Duodenal mucosa (tissue), 2 donors: ENCODE measurements at regions not wholly inside any gene's neighbourhood (a gene's known extent, or its start where the extent isn't known, plus 50 kb on each side); places are given as distances from the start of the nearest gene placed in this dataset.

Experiments used
- H3K27ac ChIP-seq: one replicate; pipeline ENCODE4 v1.7.0; 2013; ENCODE audit warnings: low read depth, low read length
- H3K27me3 ChIP-seq, 2 donors: one replicate each; pipeline ENCODE4 v1.7.0; 2013; ENCODE audit warnings: low read length in 2 of 2, control low read depth in 1 of 2; ENCODE audit not compliant: insufficient read depth in 2 of 2, control insufficient read depth in 1 of 2
- H3K36me3 ChIP-seq, 2 donors: one replicate each; pipeline ENCODE4 v1.7.0; 2013; ENCODE audit warnings: low read length in 2 of 2, control low read depth in 1 of 2; ENCODE audit not compliant: insufficient read depth in 2 of 2, control insufficient read depth in 1 of 2
- H3K4me1 ChIP-seq, 2 donors: one replicate each; pipeline ENCODE4 v1.7.0; 2013; ENCODE audit warnings: low read length in 2 of 2, control low read depth in 1 of 2; ENCODE audit not compliant: insufficient read depth in 2 of 2, control insufficient read depth in 1 of 2
- H3K4me3 ChIP-seq, 2 donors: one replicate each; pipeline ENCODE4 v1.7.0; 2013; ENCODE audit warnings: low read length in 2 of 2, low read depth in 1 of 2
- H3K9ac ChIP-seq, 2 donors: one replicate each; pipeline ENCODE4 v1.7.0; 2013; ENCODE audit warnings: low read length in 2 of 2, low read depth in 1 of 2
- H3K9me3 ChIP-seq, 2 donors: one replicate each; pipeline ENCODE4 v1.7.0; 2013; ENCODE audit warnings: low read length in 2 of 2, control low read depth in 1 of 2; ENCODE audit not compliant: control insufficient read depth in 1 of 2

- Histone ChIP-seq H3K9ac (no peak overlapping the region), H3K4me1 (no peaks in the 10 kb centered on the region), H3K4me3 (no peak overlapping the region), H3K36me3 (no peaks in the 10 kb centered on the region), H3K9me3 (no peaks in the 10 kb centered on the region), H3K27me3 (no peaks in the 10 kb centered on the region), H3K27ac (no peak overlapping the region)
These were observed 233.1 kb downstream of the TDRD15 start for GRCh38 chr2:21356857-21357255.

DNA sequence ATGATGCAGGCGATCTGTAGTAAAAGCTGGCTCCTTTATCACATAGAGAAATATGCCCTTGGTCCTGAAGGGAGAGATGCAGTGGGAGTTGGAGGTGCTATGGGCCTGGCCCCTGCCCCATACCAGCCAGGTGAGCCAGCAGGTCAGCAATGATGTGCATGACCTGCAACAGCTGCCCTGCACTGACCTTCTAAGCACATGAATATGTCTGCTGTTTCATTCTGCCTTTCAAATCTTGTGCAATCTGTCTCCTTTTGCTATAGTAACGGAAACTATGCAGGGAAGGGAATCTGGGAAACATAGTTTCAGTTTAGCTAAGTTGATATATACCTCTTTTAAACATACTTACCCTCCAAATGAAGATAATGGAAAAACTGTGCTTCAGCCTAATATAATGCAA lies 235.2 kb downstream of the TDRD15 start:
- H3K9ac ChIP-seq, result no peak overlapping the region
- H3K36me3 ChIP-seq, result no peaks in the 10 kb centered on the region
- H3K4me3 ChIP-seq, result no peak overlapping the region
- H3K9me3 ChIP-seq, result no peaks in the 10 kb centered on the region
- no peaks in the 10 kb centered on the region for H3K27me3 ChIP-seq
- no peaks in the 10 kb centered on the region for H3K4me1 ChIP-seq
- no peak overlapping the region for H3K27ac ChIP-seq

GRCh38 chr2:21361384-21361783 lies 237.6 kb downstream of the TDRD15 start:
- Histone ChIP-seq H3K27me3 (no peaks in the 10 kb centered on the region), H3K4me3 (no peak overlapping the region), H3K9ac (no peak overlapping the region), H3K27ac (no peak overlapping the region), H3K4me1 (no peaks in the 10 kb centered on the region), H3K9me3 (no peaks in the 10 kb centered on the region), H3K36me3 (no peaks in the 10 kb centered on the region)

- no peak overlapping the region for H3K9ac ChIP-seq
- H3K4me3 ChIP-seq, result no peak overlapping the region
- no peak overlapping the region for H3K27ac ChIP-seq
- H3K4me1 ChIP-seq, result no peaks in the 10 kb centered on the region
- H3K27me3 ChIP-seq, result no peaks in the 10 kb centered on the region
- no peaks in the 10 kb centered on the region for H3K9me3 ChIP-seq
- no peaks in the 10 kb centered on the region for H3K36me3 ChIP-seq
These were observed 238.3 kb downstream of the TDRD15 start for GRCh38 chr2:21361957-21362486.

DNA sequence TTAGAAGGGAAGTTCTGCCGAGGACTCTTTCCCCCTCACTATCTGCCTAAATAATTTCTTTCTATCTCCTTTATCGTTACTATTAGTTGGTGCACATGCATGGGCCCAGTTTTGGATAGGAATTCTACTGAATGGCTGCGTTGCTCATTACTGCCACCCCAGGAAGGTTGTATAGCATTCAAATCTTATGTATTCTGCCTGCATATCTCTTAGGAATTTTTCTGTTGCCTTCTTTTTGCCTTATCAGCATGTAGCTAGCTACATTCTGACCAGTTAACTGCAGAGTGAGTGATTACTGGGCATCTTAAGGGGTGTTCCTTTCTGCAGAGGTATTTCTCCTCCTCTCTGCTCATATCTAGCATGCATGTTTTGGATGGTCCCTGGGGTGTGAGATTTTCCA lies 239.6 kb downstream of the TDRD15 start:
- H3K4me1 ChIP-seq, result no peaks in the 10 kb centered on the region
- H3K9me3 ChIP-seq, result no peaks in the 10 kb centered on the region
- H3K27me3 ChIP-seq, result no peaks in the 10 kb centered on the region
- H3K9ac ChIP-seq, result no peak overlapping the region
- no peaks in the 10 kb centered on the region for H3K36me3 ChIP-seq
- no peak overlapping the region for H3K27ac ChIP-seq
- no peak overlapping the region for H3K4me3 ChIP-seq

DNA sequence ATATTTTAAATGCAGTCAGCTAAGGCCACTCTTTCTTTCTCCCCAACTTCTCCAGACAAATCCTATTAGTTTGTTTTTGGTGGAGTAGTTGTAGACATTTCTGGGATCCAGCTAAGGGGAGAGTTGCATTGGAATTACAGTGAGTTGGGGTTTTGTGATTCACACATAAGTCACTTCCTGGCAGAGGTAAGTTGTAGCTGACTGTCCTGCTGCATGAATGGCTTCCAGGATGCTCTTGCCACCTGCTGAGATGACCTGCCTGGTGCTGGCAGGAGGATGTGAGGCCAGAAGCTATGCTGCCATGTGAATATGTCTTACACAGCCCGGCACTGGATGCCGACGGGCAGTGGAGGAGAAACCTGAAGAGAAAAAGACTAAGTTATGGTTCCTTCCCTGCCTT lies 243.7 kb downstream of the TDRD15 start:
- Histone ChIP-seq H3K4me1 (no peaks in the 10 kb centered on the region), H3K27me3 (no peaks in the 10 kb centered on the region), H3K9me3 (no peaks in the 10 kb centered on the region), H3K36me3 (no peaks in the 10 kb centered on the region), H3K9ac (no peak overlapping the region), H3K27ac (no peak overlapping the region), H3K4me3 (no peak overlapping the region)

- H3K27ac ChIP-seq, result no peak overlapping the region
- no peaks in the 10 kb centered on the region for H3K4me1 ChIP-seq
- no peak overlapping the region for H3K4me3 ChIP-seq
- H3K36me3 ChIP-seq, result no peaks in the 10 kb centered on the region
- H3K9me3 ChIP-seq, result no peaks in the 10 kb centered on the region
- H3K27me3 ChIP-seq, result no peaks in the 10 kb centered on the region
- no peak overlapping the region for H3K9ac ChIP-seq
These were observed 246.0 kb downstream of the TDRD15 start for GRCh38 chr2:21369787-21370186.

DNA sequence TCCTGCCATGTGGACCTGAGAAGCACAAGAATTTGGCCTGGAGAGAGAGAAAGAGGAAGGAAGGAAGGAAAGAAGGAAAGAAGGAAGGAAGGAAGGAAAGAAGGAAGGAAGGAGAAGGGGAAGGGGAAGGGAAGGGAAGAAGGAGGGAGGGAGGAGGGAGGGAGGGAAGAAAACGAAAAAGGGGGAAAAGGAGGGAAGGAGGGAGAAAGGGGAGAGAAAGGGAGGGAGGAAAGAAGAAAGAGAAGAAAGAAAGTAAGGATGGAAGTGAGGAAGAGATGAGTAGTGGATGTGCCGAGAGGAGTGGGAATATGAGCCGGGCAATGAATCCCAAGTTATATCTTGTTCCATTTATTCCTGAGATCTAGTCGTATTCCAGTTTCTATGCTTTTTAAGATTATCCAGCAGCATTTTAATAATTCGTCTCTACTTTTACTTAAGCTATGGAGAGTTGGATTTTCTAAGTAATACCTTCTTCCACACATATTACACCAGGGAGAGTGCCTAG lies 247.8 kb downstream of the TDRD15 start:
- Histone ChIP-seq H3K4me1 (no peaks in the 10 kb centered on the region), H3K4me3 (no peak overlapping the region), H3K9me3 (no peaks in the 10 kb centered on the region), H3K27me3 (no peaks in the 10 kb centered on the region), H3K27ac (no peak overlapping the region), H3K9ac (no peak overlapping the region), H3K36me3 (no peaks in the 10 kb centered on the region)

GRCh38 chr2:21372654-21373053 lies 248.9 kb downstream of the TDRD15 start:
- Histone ChIP-seq H3K9me3 (no peaks in the 10 kb centered on the region), H3K27ac (no peak overlapping the region), H3K27me3 (no peaks in the 10 kb centered on the region), H3K36me3 (no peaks in the 10 kb centered on the region), H3K9ac (no peak overlapping the region), H3K4me3 (no peak overlapping the region), H3K4me1 (no peaks in the 10 kb centered on the region)

GRCh38 chr2:21376864-21377263 lies 253.1 kb downstream of the TDRD15 start:
- Histone ChIP-seq H3K9me3 (no peaks in the 10 kb centered on the region), H3K4me1 (no peaks in the 10 kb centered on the region), H3K4me3 (no peak overlapping the region), H3K9ac (no peak overlapping the region), H3K27ac (no peak overlapping the region), H3K27me3 (no peaks in the 10 kb centered on the region), H3K36me3 (no peaks in the 10 kb centered on the region)

DNA sequence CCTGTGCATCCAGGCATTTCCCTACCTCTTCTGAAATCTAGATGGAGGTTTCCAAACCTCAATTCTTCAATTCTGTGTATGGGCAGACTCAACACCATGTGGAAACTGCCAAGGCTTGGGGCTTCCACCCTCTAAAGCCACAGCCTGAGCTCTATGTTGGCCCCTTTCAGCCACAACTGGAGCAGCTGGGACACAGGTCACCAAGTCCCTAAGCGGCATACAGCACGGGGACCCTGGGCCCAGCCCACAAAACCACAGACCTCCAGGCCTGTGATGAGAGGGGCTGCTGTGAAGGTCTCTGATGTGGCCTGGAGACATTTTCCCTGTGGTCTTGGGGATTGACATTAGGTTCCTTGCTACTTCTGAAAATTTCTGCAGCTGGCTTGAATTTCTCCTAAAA lies 255.4 kb downstream of the TDRD15 start:
- Histone ChIP-seq H3K36me3 (no peaks in the 10 kb centered on the region), H3K4me3 (no peak overlapping the region), H3K27me3 (no peaks in the 10 kb centered on the region), H3K9me3 (no peaks in the 10 kb centered on the region), H3K27ac (no peak overlapping the region), H3K4me1 (no peaks in the 10 kb centered on the region), H3K9ac (no peak overlapping the region)
